HL-60 (cell line): ENCODE measurements at regions not wholly inside any gene's neighbourhood (a gene's known extent, or its start where the extent isn't known, plus 50 kb on each side); places are given as distances from the start of the nearest gene placed in this dataset.

Source experiments
- DNase-seq, 2 experiments: peaks; one replicate each; pipeline ENCODE4 v3.0.0-alpha.2; 2010 to 2020; ENCODE audit warnings: low read depth in 1 of 2, low spot score in 1 of 2
- H3K27ac ChIP-seq: fragments of 250-450 bp; sonication (Bioruptor Pico); replicated peaks from 2 replicates; pipeline ENCODE4 v1.5.1; 2020; ENCODE audit warnings: mild to moderate bottlenecking, moderate library complexity
- H3K27me3 ChIP-seq: fragments of 250-450 bp; sonication (Bioruptor Pico); 2 replicates; pipeline ENCODE4 v1.5.1; 2021; ENCODE audit warnings: mild to moderate bottlenecking, moderate library complexity; ENCODE audit not compliant: insufficient read depth, poor library complexity, severe bottlenecking
- H3K4me3 ChIP-seq: replicated peaks from 2 replicates; pipeline ENCODE4 v1.5.1; 2011; ENCODE audit warnings: mild to moderate bottlenecking, control low read depth, low read length; ENCODE audit not compliant: insufficient read depth
- CTCF ChIP-seq: IDR thresholded peaks from one replicate; pipeline ENCODE4 v1.5.1; 2011; ENCODE audit warnings: low read length, control low read depth, inconsistent platforms; ENCODE audit not compliant: insufficient read depth
- GABPA ChIP-seq: IDR thresholded peaks from 2 replicates; pipeline ENCODE4 v1.6.1; 2012; ENCODE audit warnings: low read depth
- POLR2AphosphoS5 ChIP-seq: IDR thresholded peaks from 2 replicates; pipeline ENCODE4 v1.6.1; 2012; ENCODE audit warnings: low read depth
- SPI1 ChIP-seq: IDR thresholded peaks from 2 replicates; pipeline ENCODE4 v1.6.1; 2012; ENCODE audit warnings: low read depth, mild to moderate bottlenecking, borderline replicate concordance
- TF ChIP-seq, protein P1 (sequence below): IDR thresholded peaks from 2 replicates; pipeline ENCODE4 v1.6.1; 2012; ENCODE audit warnings: low read depth; ENCODE audit not compliant: insufficient replicate concordance

DNA sequence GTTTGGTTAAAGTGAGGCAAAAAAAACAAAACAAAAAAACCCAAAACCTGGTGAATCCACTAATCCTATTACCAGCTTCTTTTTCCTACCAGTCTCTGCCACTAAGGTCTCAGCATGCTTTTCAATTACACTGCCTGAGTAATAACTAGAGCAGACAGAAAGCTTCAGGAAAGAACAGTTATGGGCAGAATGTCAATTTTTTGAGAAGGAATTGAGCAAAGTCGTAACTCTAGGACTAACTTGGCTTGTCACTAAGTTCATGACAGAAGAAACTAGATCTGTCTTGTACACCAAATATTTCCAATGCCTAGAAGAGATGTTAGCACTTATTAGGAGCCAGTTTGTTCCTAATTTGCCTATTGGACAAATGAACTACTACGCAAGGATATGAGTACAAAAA is 148.8 kb upstream of the CNOT2 start:
- TF ChIP-seq SPI1, result no peak
- TF ChIP-seq GABPA, result no peak
- Histone ChIP-seq H3K27me3 (no peaks in the 10 kb centered on the region), H3K4me3 (no peak overlapping the region)

DNA sequence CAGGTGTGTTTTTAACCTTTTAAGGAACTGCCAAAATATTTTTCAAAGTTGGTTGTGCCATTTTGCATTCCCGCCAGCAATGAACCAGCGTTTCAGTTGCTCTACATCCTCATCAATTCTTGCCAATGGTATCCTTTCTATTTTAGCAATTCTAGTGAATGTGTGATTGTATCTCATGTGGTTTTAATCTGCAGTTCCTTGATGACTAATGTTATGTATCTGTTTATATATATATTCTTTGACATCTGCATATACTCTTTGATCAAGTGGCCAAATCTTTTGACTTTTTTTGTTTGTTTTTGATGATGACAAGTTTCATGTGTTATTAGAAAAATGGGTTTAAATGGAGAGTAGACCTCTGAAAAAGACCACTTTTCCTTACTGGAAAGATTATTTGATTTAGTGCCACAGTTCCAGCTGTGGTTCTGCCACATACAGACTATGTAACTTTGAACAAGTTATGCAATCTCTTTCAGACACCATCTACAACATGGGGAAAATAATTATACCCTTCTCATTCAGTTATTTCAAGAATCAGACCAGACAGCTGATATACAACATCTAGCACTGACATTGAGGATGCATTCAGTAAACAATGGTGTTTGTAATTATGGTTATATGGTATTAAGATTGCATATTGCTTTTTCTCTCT is 146.3 kb upstream of the CNOT2 start:
- no peak for TF ChIP-seq CTCF
- TF ChIP-seq, protein P1, sequence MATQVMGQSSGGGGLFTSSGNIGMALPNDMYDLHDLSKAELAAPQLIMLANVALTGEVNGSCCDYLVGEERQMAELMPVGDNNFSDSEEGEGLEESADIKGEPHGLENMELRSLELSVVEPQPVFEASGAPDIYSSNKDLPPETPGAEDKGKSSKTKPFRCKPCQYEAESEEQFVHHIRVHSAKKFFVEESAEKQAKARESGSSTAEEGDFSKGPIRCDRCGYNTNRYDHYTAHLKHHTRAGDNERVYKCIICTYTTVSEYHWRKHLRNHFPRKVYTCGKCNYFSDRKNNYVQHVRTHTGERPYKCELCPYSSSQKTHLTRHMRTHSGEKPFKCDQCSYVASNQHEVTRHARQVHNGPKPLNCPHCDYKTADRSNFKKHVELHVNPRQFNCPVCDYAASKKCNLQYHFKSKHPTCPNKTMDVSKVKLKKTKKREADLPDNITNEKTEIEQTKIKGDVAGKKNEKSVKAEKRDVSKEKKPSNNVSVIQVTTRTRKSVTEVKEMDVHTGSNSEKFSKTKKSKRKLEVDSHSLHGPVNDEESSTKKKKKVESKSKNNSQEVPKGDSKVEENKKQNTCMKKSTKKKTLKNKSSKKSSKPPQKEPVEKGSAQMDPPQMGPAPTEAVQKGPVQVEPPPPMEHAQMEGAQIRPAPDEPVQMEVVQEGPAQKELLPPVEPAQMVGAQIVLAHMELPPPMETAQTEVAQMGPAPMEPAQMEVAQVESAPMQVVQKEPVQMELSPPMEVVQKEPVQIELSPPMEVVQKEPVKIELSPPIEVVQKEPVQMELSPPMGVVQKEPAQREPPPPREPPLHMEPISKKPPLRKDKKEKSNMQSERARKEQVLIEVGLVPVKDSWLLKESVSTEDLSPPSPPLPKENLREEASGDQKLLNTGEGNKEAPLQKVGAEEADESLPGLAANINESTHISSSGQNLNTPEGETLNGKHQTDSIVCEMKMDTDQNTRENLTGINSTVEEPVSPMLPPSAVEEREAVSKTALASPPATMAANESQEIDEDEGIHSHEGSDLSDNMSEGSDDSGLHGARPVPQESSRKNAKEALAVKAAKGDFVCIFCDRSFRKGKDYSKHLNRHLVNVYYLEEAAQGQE, result no peak
- TF ChIP-seq SPI1, result no peak
- TF ChIP-seq GABPA, result no peak
- no peak for TF ChIP-seq POLR2AphosphoS5
- no peak overlapping the region for H3K4me3 ChIP-seq
- no peak for DNase-seq
- H3K27me3 ChIP-seq, result peaks cover 2% of the 10 kb centered on the region
- no peak overlapping the region for H3K27ac ChIP-seq

More for the DNA sequence above, 148.8 kb upstream of the CNOT2 start:
- no peak overlapping the region for H3K27ac ChIP-seq
- no peak for DNase-seq

DNA sequence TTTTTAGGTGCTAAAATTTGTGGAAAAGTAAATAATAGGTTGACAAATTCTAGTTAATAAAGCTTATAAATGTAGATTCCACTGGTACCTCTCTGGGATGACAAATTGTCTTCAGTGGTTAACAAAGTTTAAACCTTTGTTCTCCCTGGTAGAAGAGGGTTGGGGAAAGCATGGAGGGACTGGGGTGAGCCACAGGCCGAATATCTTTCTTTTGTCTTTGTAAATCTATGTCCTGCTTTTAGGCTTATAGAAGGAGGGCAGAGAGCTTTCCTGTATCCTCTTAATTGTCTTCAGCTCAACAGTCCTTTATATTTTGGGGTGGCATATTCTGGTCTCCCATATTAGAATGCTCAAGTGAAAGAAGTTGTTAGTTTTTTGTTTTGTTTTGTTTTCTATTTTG is 142.2 kb upstream of the CNOT2 start:
- no peak for DNase-seq
- H3K4me3 ChIP-seq, result no peak overlapping the region
- H3K27me3 ChIP-seq, result peaks cover 2% of the 10 kb centered on the region
- no peak overlapping the region for H3K27ac ChIP-seq
- TF ChIP-seq SPI1 (no peak), POLR2AphosphoS5 (no peak), GABPA (no peak), CTCF (no peak)
- TF ChIP-seq, protein P1, result no peak

GRCh38 chr12:70106347-70106746 is 136.9 kb upstream of the CNOT2 start:
- TF ChIP-seq CTCF (no peak), POLR2AphosphoS5 (no peak), GABPA (no peak), SPI1 (no peak)
- TF ChIP-seq, protein P1, result no peak
- Histone ChIP-seq H3K4me3 (no peak overlapping the region), H3K27ac (no peak overlapping the region), H3K27me3 (peaks cover 1% of the 10 kb centered on the region)
- no peak for DNase-seq
